Osteoblast (primary cell): ENCODE measurements at regions not wholly inside any gene's neighbourhood (a gene's known extent, or its start where the extent isn't known, plus 50 kb on each side); places are given as distances from the start of the nearest gene placed in this dataset.

Source experiments
- DNase-seq: peaks from one replicate; pipeline ENCODE4 v3.0.0; 2011; ENCODE audit warnings: low spot score, mixed read lengths; ENCODE audit not compliant: insufficient read length; ENCODE audit errors: missing footprints
- H2AFZ ChIP-seq: 2 replicates; pipeline ENCODE4 v1.6.0; 2011; ENCODE audit warnings: mild to moderate bottlenecking, low read length
- H3K27ac ChIP-seq: 2 replicates; pipeline ENCODE4 v1.5.1; 2011; ENCODE audit warnings: mild to moderate bottlenecking, low read depth, low read length, moderate library complexity
- H3K27me3 ChIP-seq: 2 replicates; pipeline ENCODE4 v1.6.0; 2012; ENCODE audit warnings: mild to moderate bottlenecking, control low read depth, inconsistent platforms, low read length, moderate library complexity; ENCODE audit not compliant: insufficient read depth
- H3K36me3 ChIP-seq: 2 replicates; pipeline ENCODE4 v1.5.1; 2011; ENCODE audit warnings: mild to moderate bottlenecking, low read length, control low read depth, moderate library complexity; ENCODE audit not compliant: insufficient read depth
- H3K4me1 ChIP-seq: 2 replicates; pipeline ENCODE4 v1.5.1; 2011; ENCODE audit warnings: mild to moderate bottlenecking, low read length, control low read depth, moderate library complexity; ENCODE audit not compliant: insufficient read depth
- H3K4me2 ChIP-seq: 2 replicates; pipeline ENCODE4 v1.6.0; 2011; ENCODE audit warnings: mild to moderate bottlenecking, low read length; ENCODE audit not compliant: insufficient read depth
- H3K4me3 ChIP-seq: fragments of 200-600 bp; sonication (generic); 3 replicates; pipeline ENCODE4 v1.5.1; 2012; ENCODE audit warnings: mild to moderate bottlenecking, low read length, inconsistent platforms; ENCODE audit not compliant: insufficient read depth
- H3K79me2 ChIP-seq: 2 replicates; pipeline ENCODE4 v1.6.0; 2012; ENCODE audit warnings: mild to moderate bottlenecking, low read length, control low read depth, inconsistent platforms; ENCODE audit not compliant: insufficient read depth
- H3K9me3 ChIP-seq: 2 replicates; pipeline ENCODE4 v1.5.1; 2011; ENCODE audit warnings: low read depth, low read length, control low read depth
- H4K20me1 ChIP-seq: 2 replicates; pipeline ENCODE4 v1.6.0; 2012; ENCODE audit warnings: mild to moderate bottlenecking, low read length, control low read depth; ENCODE audit not compliant: insufficient read depth
- TF ChIP-seq, protein P1 (sequence below): IDR thresholded peaks from 2 replicates; pipeline ENCODE4 v1.5.1; 2011; ENCODE audit warnings: mild to moderate bottlenecking, low read depth, low read length, moderate library complexity; ENCODE audit errors: extremely low read depth

GRCh38 chr7:12052211-12052610 lies 158.9 kb upstream of the TMEM106B start:
- no peak overlapping the region for H2AFZ ChIP-seq
- H3K4me3 ChIP-seq: no peak overlapping the region
- no peak overlapping the region for H3K27ac ChIP-seq
- TF ChIP-seq, protein P1, sequence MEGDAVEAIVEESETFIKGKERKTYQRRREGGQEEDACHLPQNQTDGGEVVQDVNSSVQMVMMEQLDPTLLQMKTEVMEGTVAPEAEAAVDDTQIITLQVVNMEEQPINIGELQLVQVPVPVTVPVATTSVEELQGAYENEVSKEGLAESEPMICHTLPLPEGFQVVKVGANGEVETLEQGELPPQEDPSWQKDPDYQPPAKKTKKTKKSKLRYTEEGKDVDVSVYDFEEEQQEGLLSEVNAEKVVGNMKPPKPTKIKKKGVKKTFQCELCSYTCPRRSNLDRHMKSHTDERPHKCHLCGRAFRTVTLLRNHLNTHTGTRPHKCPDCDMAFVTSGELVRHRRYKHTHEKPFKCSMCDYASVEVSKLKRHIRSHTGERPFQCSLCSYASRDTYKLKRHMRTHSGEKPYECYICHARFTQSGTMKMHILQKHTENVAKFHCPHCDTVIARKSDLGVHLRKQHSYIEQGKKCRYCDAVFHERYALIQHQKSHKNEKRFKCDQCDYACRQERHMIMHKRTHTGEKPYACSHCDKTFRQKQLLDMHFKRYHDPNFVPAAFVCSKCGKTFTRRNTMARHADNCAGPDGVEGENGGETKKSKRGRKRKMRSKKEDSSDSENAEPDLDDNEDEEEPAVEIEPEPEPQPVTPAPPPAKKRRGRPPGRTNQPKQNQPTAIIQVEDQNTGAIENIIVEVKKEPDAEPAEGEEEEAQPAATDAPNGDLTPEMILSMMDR: no peak
- no peaks in the 10 kb centered on the region for H3K4me1 ChIP-seq
- H3K79me2 ChIP-seq: no peaks in the 10 kb centered on the region
- H3K4me2 ChIP-seq: no peak overlapping the region
- H3K9me3 ChIP-seq: peaks cover 2% of the 10 kb centered on the region
- no peaks in the 10 kb centered on the region for H4K20me1 ChIP-seq
- DNase-seq: no peak
- H3K27me3 ChIP-seq: no peaks in the 10 kb centered on the region
- H3K36me3 ChIP-seq: no peaks in the 10 kb centered on the region

- Histone ChIP-seq H3K79me2 (no peaks in the 10 kb centered on the region), H3K4me2 (no peak overlapping the region), H3K9me3 (peaks cover 2% of the 10 kb centered on the region), H3K27ac (no peak overlapping the region), H3K36me3 (no peaks in the 10 kb centered on the region), H4K20me1 (no peaks in the 10 kb centered on the region), H2AFZ (no peak overlapping the region), H3K4me3 (no peak overlapping the region), H3K4me1 (no peaks in the 10 kb centered on the region), H3K27me3 (no peaks in the 10 kb centered on the region)
- no peak for DNase-seq
- TF ChIP-seq, protein P1: no peak
Observed at GRCh38 chr7:12053561-12053960, 157.5 kb upstream of the TMEM106B start.

DNA sequence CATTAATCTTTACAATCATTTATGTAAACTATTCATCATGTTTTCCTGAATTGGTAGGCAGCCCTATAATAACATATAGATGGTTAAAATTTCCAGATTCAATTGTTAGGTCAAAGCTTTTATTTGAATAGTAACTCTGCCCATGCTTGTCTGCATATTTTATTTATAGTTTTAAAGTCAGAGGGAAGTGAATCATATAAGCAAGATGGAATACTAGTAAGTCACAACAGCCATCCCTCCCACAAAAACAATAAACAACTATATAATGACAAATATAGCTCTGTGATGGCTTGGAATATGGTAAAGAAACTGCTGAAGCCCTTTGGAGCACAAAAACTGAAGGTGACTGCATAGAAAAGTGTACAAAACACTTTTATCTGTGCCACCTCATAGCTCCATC lies 156.3 kb upstream of the TMEM106B start:
- Histone ChIP-seq H4K20me1 (no peaks in the 10 kb centered on the region), H3K9me3 (peaks cover 2% of the 10 kb centered on the region), H3K4me3 (no peak overlapping the region), H3K27ac (no peak overlapping the region), H2AFZ (no peak overlapping the region), H3K79me2 (no peaks in the 10 kb centered on the region), H3K36me3 (no peaks in the 10 kb centered on the region), H3K4me1 (no peaks in the 10 kb centered on the region), H3K4me2 (no peak overlapping the region), H3K27me3 (no peaks in the 10 kb centered on the region)
- DNase-seq: no peak
- TF ChIP-seq, protein P1: no peak

DNA sequence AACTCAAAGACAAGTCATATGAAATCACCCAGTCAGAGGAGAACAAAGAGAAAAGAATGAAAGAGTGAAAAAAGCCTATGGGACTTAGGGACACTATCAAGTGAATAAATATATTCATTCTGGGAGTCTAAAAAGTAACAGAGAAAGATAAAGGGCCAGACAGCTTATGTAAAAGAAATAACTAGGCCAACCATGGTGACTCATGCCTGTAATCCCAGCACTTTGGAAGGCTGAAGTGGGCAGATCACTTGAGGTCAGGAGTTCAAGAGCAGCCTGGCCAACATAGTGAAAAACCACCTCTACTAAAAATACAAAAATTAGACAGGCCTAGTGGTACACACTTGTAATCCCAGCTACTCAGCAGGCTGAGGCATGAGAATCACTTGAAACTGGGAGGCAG lies 154.7 kb upstream of the TMEM106B start:
- no peaks in the 10 kb centered on the region for H4K20me1 ChIP-seq
- no peaks in the 10 kb centered on the region for H3K79me2 ChIP-seq
- H3K4me3 ChIP-seq: no peak overlapping the region
- no peaks in the 10 kb centered on the region for H3K27me3 ChIP-seq
- H3K36me3 ChIP-seq: no peaks in the 10 kb centered on the region
- H3K9me3 ChIP-seq: peaks cover 2% of the 10 kb centered on the region
- no peak for DNase-seq
- no peak overlapping the region for H3K4me2 ChIP-seq
- H2AFZ ChIP-seq: no peak overlapping the region
- no peaks in the 10 kb centered on the region for H3K4me1 ChIP-seq
- TF ChIP-seq, protein P1: no peak
- H3K27ac ChIP-seq: no peak overlapping the region
